ENCODE measurements at regions not wholly inside any gene's neighbourhood (a gene's known extent, or its start where the extent isn't known, plus 50 kb on each side); places are given as distances from the start of the nearest gene placed in this dataset.

- ChIA-PET CTCF (ENCODE audit: low intra/inter-chr PET ratio, low total read pairs) (no interaction called here), POLR2A (interaction anchor here (2.1 kb wide), 1 partner anchor 15 kb away, joined by 16 read pairs; no protein-coding TSS in a partner anchor)
- peak; percentile 55 for DNase-seq (ENCODE audit: low spot score)
- ATAC-seq, result peak; percentile 63
- intact Hi-C loops (cut with micrococcal nuclease; ENCODE audit: unreplicated experiment), result no loop called here
- Histone ChIP-seq H3K27ac (ENCODE audit: extremely low read length, insufficient read depth, low read length) (peak overlapping the region; percentile 100), H3K9ac (ENCODE audit: insufficient read depth, low read depth, low read length) (peak overlapping the region; percentile 98), H3K79me2 (ENCODE audit: insufficient read depth, low read length) (no peaks in the 10 kb centered on the region), H3K36me3 (replicated peaks in 1 of 2; ENCODE audit: control insufficient read depth in 1 of 2, insufficient read depth in 2 of 2, low read length in 2 of 2) (no peaks in the 10 kb centered on the region), H3K4me2 (ENCODE audit: low read depth, low read length) (peak overlapping the region; percentile 91), H3K27me3 (ENCODE audit: control insufficient read depth in 1 of 2, insufficient read depth in 2 of 2, low read length in 2 of 2) (no peaks in the 10 kb centered on the region), H3K4me3 (replicated peaks in 1 of 3; ENCODE audit: insufficient read depth in 1 of 3, low read depth in 2 of 3, low read length in 3 of 3) (peak overlapping the region; percentile 55 to 68 (median 62); a peak in 5 of 6 replicates), H4K20me1 (ENCODE audit: insufficient read depth, low read length) (no peaks in the 10 kb centered on the region), H3K9me3 (ENCODE audit: low read length) (no peaks in the 10 kb centered on the region), H2AFZ (ENCODE audit: low read length) (no peak overlapping the region), H3K4me1 (ENCODE audit: insufficient read depth, low read length) (peaks cover 74% of the 10 kb centered on the region)
- TSS peak; percentile 95 for BruUV-seq (replicated peaks)
- WGBS (ENCODE audit: low lambda C conversion rate), result under 1% methylated on average over 19 of the region's 28 CpGs
- FAIRE-seq, result no peak
- in situ Hi-C loops (cut with HindIII; ENCODE audit: extremely low pct_ligation_motif_present, low pct_unique_long_range_greater_than_20kb), result no loop called here
- TF ChIP-seq ZNF235 (CRISPR knock-in tag; IDR thresholded peaks at IDR 0.05; ENCODE audit: borderline replicate concordance) (0 out of 2 replicates have a peak, but pooled peaks have one; percentile 13), UBTF (CRISPR knock-in tag; IDR thresholded peaks at IDR 0.05) (peak; percentile 81), ZNF367 (CRISPR knock-in tag; IDR thresholded peaks at IDR 0.05; ENCODE audit: borderline replicate concordance) (no peak), REL (CRISPR knock-in tag; conservative IDR thresholded peaks at IDR 0.05) (no peak), ZNF225 (CRISPR knock-in tag; IDR thresholded peaks at IDR 0.05) (0 out of 2 replicates have a peak, but pooled peaks have one; percentile 8), ZNF605 (CRISPR knock-in tag; IDR thresholded peaks at IDR 0.05) (0 out of 2 replicates have a peak, but pooled peaks have one; percentile 32), TAF1 (CRISPR knock-in tag; IDR thresholded peaks at IDR 0.05) (peak; percentile 22; the same call in 1 of the 2 replicates), AGO2 (optimal IDR thresholded peaks at IDR 0.05; ENCODE audit: low read depth, low read length) (peak; percentile 90), ZNF136 (CRISPR knock-in tag; IDR thresholded peaks at IDR 0.05; ENCODE audit: low read depth) (0 out of 2 replicates have a peak, but pooled peaks have one; percentile 11), FOXP4 (CRISPR knock-in tag; IDR thresholded peaks at IDR 0.05) (0 out of 2 replicates have a peak, but pooled peaks have one; percentile 19), POLR2A (IDR thresholded peaks at IDR 0.05; ENCODE audit: insufficient read depth in 1 of 2, low read depth in 2 of 2, low read length in 2 of 2) (peak in 1 of 2 experiments; percentile 26; a peak in 2 of 4 replicates), ZNF343 (CRISPR knock-in tag; IDR thresholded peaks at IDR 0.05) (peak; percentile 66; the same call in 1 of the 2 replicates), POLR2AphosphoS5 (IDR thresholded peaks at IDR 0.05; ENCODE audit: low read depth, low read length) (peak; percentile 60), FOXC1 (CRISPR knock-in tag; IDR thresholded peaks at IDR 0.05; ENCODE audit: borderline replicate concordance) (peak; percentile 46; the same call in 1 of the 2 replicates), ZNF234 (CRISPR knock-in tag; conservative IDR thresholded peaks at IDR 0.05) (no peak), POLR2G (IDR thresholded peaks at IDR 0.05; ENCODE audit: low read depth, low read length) (peak; percentile 75), MEIS2 (CRISPR knock-in tag; IDR thresholded peaks at IDR 0.05) (0 out of 2 replicates have a peak, but pooled peaks have one; percentile 38), ZNF619 (CRISPR knock-in tag; IDR thresholded peaks at IDR 0.05) (no peak), HIVEP1 (CRISPR knock-in tag; IDR thresholded peaks at IDR 0.05) (peak; percentile 48; the same call in 1 of the 2 replicates), SRY (CRISPR knock-in tag; IDR thresholded peaks at IDR 0.05) (0 out of 2 replicates have a peak, but pooled peaks have one; percentile 28)
- TF ChIP-seq, protein P1, sequence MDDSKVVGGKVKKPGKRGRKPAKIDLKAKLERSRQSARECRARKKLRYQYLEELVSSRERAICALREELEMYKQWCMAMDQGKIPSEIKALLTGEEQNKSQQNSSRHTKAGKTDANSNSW (CRISPR knock-in tag; IDR thresholded peaks at IDR 0.05; ENCODE audit: borderline replicate concordance), result no peak
Measured at GRCh38 chr22:23520863-23521440, 59.1 kb downstream of the IGLL1 start.
